OCI-LY7 (cell line): ENCODE measurements at regions not wholly inside any gene's neighbourhood (a gene's known extent, or its start where the extent isn't known, plus 50 kb on each side); places are given as distances from the start of the nearest gene placed in this dataset.

Experiments
- BruUV-seq: library from RNA; stranded (reverse); fragments of 400-500 nt; replicated peaks from 2 replicates; lab custom pipeline; 2021; lab: Mats Ljungman, UMichigan
- CTCF ChIA-PET: fragments of 300-600 bp; sonication (Branson Sonifier 250); formaldehyde crosslinking; loops from one replicate; lab custom pipeline; 2022; ENCODE audit warnings: antibody characterized with exemption; ENCODE audit not compliant: unreplicated experiment; lab: Charles Lee
- POLR2A ChIA-PET: fragments of 300-600 bp; sonication (Branson Sonifier 250); formaldehyde crosslinking; loops from one replicate; lab custom pipeline; 2022; ENCODE audit warnings: antibody characterized with exemption; lab: Charles Lee
- DNase-seq: peaks from one replicate; pipeline ENCODE4 v3.0.0-alpha.2; 2015; ENCODE audit warnings: low spot score
- H2AFZ ChIP-seq: fragments of 200-600 bp; sonication (generic), shearing (Covaris generic); 2 replicates; pipeline ENCODE4 v1.6.1; 2014; ENCODE audit warnings: mild to moderate bottlenecking, antibody characterized with exemption, low read length, moderate library complexity
- H3K27ac ChIP-seq: fragments of 200-600 bp; sonication (generic); 2 replicates; pipeline ENCODE4 v1.5.1; 2014; ENCODE audit warnings: mixed run types, low read depth, mild to moderate bottlenecking, moderate library complexity, low read length, inconsistent platforms; ENCODE audit not compliant: poor library complexity, severe bottlenecking
- H3K36me3 ChIP-seq: fragments of 200-600 bp; sonication (generic); 2 replicates; pipeline ENCODE4 v1.6.1; 2014; ENCODE audit warnings: mild to moderate bottlenecking, antibody characterized with exemption, low read length, moderate library complexity, mixed read lengths; ENCODE audit not compliant: insufficient read depth
- H3K4me1 ChIP-seq: fragments of 200-600 bp; sonication (generic); 2 replicates; pipeline ENCODE4 v1.5.1; 2014; ENCODE audit warnings: mild to moderate bottlenecking, low read length; ENCODE audit not compliant: insufficient read depth, poor library complexity, severe bottlenecking
- H3K4me2 ChIP-seq: fragments of 200-600 bp; sonication (generic); 2 replicates; pipeline ENCODE4 v1.6.1; 2014; ENCODE audit warnings: mild to moderate bottlenecking, low read length
- H3K4me3 ChIP-seq: fragments of 200-600 bp; sonication (generic); 2 replicates; pipeline ENCODE4 v1.5.1; 2014; ENCODE audit warnings: mild to moderate bottlenecking, low read depth, low read length; ENCODE audit not compliant: poor library complexity, severe bottlenecking
- H3K79me2 ChIP-seq: fragments of 200-600 bp; sonication (generic); 2 replicates; pipeline ENCODE4 v1.6.1; 2016; ENCODE audit warnings: low read depth, mild to moderate bottlenecking, low read length, moderate library complexity, mixed read lengths; ENCODE audit not compliant: insufficient read depth
- H3K9me2 ChIP-seq: fragments of 200-600 bp; sonication (generic); 2 replicates; pipeline ENCODE4 v1.6.1; 2016; ENCODE audit warnings: mild to moderate bottlenecking, low read length, mixed read lengths; ENCODE audit not compliant: insufficient read depth
- H3K9me3 ChIP-seq: fragments of 200-600 bp; sonication (generic); 2 replicates; pipeline ENCODE4 v1.6.1; 2014; ENCODE audit warnings: mild to moderate bottlenecking, mixed run types, low read length, mixed read lengths
- H4K20me1 ChIP-seq: fragments of 200-600 bp; sonication (generic); 2 replicates; pipeline ENCODE4 v1.6.1; 2014; ENCODE audit warnings: mild to moderate bottlenecking, antibody characterized with exemption, low read length, moderate library complexity, mixed read lengths; ENCODE audit not compliant: insufficient read depth
- CTCF ChIP-seq: fragments of 200-600 bp; sonication (generic); conservative IDR thresholded peaks from 2 replicates; pipeline ENCODE4 v1.5.1; 2014; ENCODE audit warnings: mild to moderate bottlenecking, antibody characterized with exemption, low read length, moderate library complexity, mixed read lengths
- EZH2phosphoT487 ChIP-seq: fragments of 200-600 bp; sonication (generic); IDR thresholded peaks from 2 replicates; pipeline ENCODE4 v1.6.1; 2018; ENCODE audit warnings: low read depth, borderline replicate concordance, mild to moderate bottlenecking, mixed run types, antibody characterized with exemption, low read length, moderate library complexity, mixed read lengths
- intact Hi-C: fragments of 100-400 bp; cut with micrococcal nuclease; formaldehyde crosslinking; loops from one replicate; pipeline ENCODE4 v1.10.0; 2022; ENCODE audit not compliant: unreplicated experiment

- intact Hi-C loops = no loop called here
- BruUV-seq = no TSS peak
- H3K4me1 ChIP-seq = no peaks in the 10 kb centered on the region
Measured at GRCh38 chr2:58974881-58975280, 733.8 kb upstream of the FANCL start.

DNA sequence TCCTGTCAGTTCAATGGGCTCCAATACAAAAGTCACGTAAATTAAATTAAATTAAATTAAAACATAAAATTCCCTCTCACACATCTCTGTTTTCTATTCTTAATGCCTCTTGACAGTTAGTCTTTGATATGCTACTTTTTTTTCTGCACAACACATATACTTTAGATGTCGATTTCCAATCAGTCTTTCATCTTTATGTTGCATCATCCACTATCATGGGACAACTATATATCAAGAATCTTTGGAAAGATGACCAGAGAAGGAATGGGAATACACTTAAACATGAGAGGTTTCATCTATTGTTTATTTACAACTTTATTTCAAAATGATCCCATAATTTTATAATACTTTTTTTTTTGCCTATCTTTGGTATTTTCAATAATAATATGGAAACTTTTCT, 733.3 kb upstream of the FANCL start:
- H2AFZ ChIP-seq = no peak overlapping the region
- BruUV-seq = no TSS peak
- POLR2A ChIA-PET = no interaction called here

More at GRCh38 chr2:58974881-58975280, 733.8 kb upstream of the FANCL start:
- H3K27ac ChIP-seq = no peak overlapping the region
- H3K4me2 ChIP-seq = no peak overlapping the region
- H3K36me3 ChIP-seq = no peaks in the 10 kb centered on the region
- no peaks in the 10 kb centered on the region for H3K9me3 ChIP-seq
- no peaks in the 10 kb centered on the region for H3K79me2 ChIP-seq
- TF ChIP-seq EZH2phosphoT487 = no peak
- no peak for TF ChIP-seq CTCF
- H3K4me3 ChIP-seq = no peak overlapping the region
- no peak for DNase-seq
- H2AFZ ChIP-seq = no peak overlapping the region
- ChIA-PET CTCF (no interaction called here), POLR2A (no interaction called here)
- H3K9me2 ChIP-seq = no peaks in the 10 kb centered on the region
- no peaks in the 10 kb centered on the region for H4K20me1 ChIP-seq

More for the DNA sequence above, 733.3 kb upstream of the FANCL start:
- Histone ChIP-seq H3K36me3 (no peaks in the 10 kb centered on the region), H3K4me1 (no peaks in the 10 kb centered on the region), H3K9me3 (no peaks in the 10 kb centered on the region), H3K4me3 (no peak overlapping the region), H3K9me2 (no peaks in the 10 kb centered on the region), H3K79me2 (no peaks in the 10 kb centered on the region), H4K20me1 (no peaks in the 10 kb centered on the region), H3K4me2 (no peak overlapping the region), H3K27ac (no peak overlapping the region)
- TF ChIP-seq EZH2phosphoT487 (no peak), CTCF (no peak)
- CTCF ChIA-PET = no interaction called here
- DNase-seq = no peak
- intact Hi-C loops = no loop called here
